AG10803 (cell line): ENCODE measurements at regions not wholly inside any gene's neighbourhood (a gene's known extent, or its start where the extent isn't known, plus 50 kb on each side); places are given as distances from the start of the nearest gene placed in this dataset.

Experiments
- DNase-seq: peaks from one replicate; pipeline ENCODE4 v3.0.0; 2010; ENCODE audit warnings: low read depth
- H3K4me3 ChIP-seq: 2 replicates; pipeline ENCODE4 v1.5.1; 2011; ENCODE audit warnings: mild to moderate bottlenecking, low read length, control low read depth
- TF ChIP-seq, protein P1 (sequence below): conservative IDR thresholded peaks from 2 replicates; pipeline ENCODE4 v1.5.1; 2011; ENCODE audit warnings: mild to moderate bottlenecking, low read length, control low read depth, inconsistent platforms

DNA sequence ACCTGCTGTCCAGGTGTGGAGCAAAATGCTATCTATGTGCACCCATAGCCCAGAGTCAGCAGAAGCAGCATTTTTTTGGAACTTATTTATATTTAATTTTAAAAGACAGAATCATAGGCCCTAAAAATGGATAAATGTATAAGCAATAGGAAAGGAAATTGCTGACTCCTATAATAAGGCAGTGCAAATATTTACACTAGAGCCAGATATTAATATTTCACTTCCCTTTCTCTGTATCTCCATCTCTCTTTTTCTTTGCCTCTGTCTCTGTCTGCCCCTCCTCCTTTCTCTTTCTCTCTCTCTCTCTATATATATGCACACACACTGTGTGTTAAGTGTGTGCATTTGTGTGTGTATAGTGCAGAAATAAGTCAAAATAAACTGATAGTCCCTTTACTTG, 375.6 kb downstream of the SOX11 start:
- no peak for DNase-seq
- TF ChIP-seq, protein P1, sequence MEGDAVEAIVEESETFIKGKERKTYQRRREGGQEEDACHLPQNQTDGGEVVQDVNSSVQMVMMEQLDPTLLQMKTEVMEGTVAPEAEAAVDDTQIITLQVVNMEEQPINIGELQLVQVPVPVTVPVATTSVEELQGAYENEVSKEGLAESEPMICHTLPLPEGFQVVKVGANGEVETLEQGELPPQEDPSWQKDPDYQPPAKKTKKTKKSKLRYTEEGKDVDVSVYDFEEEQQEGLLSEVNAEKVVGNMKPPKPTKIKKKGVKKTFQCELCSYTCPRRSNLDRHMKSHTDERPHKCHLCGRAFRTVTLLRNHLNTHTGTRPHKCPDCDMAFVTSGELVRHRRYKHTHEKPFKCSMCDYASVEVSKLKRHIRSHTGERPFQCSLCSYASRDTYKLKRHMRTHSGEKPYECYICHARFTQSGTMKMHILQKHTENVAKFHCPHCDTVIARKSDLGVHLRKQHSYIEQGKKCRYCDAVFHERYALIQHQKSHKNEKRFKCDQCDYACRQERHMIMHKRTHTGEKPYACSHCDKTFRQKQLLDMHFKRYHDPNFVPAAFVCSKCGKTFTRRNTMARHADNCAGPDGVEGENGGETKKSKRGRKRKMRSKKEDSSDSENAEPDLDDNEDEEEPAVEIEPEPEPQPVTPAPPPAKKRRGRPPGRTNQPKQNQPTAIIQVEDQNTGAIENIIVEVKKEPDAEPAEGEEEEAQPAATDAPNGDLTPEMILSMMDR, result no peak
- no peak overlapping the region for H3K4me3 ChIP-seq

DNA sequence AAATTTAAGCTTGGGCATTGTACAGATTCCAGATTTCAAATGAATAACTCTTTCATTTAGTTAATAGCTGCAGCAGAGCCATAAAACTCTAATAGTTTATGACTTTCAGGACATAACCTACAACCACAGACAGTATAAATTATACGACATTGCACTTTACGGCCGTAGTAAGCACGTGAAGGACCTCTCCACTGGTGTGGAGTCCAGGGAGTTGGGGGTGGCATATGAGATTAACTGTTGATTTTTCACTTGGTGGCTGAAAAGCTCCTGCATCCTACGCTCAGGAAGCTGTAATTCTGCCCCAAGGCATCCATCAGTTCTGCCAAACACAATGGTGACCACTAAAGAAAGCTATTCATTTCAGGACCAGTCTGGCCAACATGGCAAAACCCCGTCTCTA, 376.2 kb downstream of the SOX11 start:
- TF ChIP-seq, protein P1, result no peak
- no peak overlapping the region for H3K4me3 ChIP-seq
- DNase-seq, result no peak

DNA sequence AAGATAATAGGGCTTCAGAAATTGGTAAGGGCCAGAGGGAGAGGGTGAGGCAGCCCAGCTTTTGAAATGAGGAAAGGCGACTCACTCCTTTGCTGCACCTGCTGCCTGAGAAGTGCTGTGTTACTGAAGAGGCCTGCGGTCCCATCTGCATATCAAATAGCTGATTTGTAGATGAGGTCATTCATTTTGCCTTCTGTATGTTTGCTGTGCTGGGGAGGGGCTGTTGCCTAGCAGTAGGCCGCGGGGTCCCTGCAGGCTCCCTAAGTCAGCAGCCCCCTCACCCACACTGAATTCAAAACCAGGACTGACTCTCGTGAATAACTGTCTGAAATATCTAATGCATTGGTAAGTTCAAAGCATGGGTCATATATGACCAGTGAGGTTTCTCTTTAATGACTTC, 377.2 kb downstream of the SOX11 start:
- H3K4me3 ChIP-seq, result no peak overlapping the region
- TF ChIP-seq, protein P1, result no peak
- DNase-seq, result no peak

DNA sequence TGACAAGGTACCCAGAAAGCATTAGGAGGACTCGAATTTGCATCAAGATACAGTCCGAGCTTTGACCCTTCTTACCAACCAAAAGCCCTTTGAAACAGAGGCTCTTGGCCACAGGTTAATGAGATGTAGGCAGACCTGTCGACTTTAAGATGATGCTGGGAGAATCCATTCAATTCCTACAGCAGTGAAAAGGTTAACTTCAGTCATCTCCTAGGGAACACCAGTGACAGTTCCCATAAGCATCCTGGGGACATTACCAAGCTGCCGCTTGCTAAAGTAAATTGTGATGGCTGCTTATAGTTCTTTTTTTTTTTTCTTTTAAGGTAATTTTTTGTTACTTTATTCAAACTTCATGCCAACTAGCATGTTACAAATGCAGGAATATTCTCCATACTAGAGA, 379.3 kb downstream of the SOX11 start:
- TF ChIP-seq, protein P1, result no peak
- no peak for DNase-seq

DNA sequence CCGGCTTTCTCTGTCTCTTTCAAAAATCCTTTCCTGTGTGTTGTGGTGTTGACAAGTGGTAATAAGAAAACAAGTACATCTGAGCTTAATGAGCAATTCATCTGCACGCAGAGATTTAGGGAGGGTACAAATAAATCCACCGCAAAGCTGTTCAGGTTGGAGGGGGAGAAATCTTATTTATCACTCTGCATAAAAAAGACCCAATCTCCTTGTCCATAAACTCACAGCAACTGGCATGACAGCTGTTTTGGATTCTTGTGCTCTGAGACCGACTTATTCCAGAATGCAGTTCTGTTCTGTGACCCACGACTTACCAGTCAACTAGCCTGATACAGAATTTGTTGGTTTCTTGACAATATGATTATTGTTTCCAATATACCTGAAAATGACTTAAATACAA, 380.1 kb downstream of the SOX11 start:
- TF ChIP-seq, protein P1, result no peak
- H3K4me3 ChIP-seq, result no peak overlapping the region
- no peak for DNase-seq

More for the DNA sequence above, 379.3 kb downstream of the SOX11 start:
- H3K4me3 ChIP-seq, result no peak overlapping the region

DNA sequence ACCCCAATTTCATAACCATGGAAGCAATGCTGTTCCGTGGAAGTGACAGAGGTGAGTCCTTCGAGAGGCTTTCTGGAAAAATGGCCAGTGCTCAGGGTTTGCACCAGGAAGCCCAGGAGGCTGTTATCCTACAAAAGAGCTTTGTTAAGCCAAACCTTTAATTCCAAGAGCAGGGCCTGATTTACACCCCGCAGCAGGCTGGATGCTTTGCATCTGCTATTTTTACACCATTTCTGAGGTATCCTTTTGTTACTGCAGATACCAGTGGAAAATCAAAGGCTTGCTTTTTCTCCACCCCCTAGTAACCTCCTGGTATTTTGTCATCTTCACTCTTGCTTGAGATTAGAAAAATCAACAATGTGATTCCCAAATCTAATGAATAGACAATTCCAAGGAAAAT, 380.6 kb downstream of the SOX11 start:
- TF ChIP-seq, protein P1, result no peak
- no peak overlapping the region for H3K4me3 ChIP-seq
- no peak for DNase-seq

DNA sequence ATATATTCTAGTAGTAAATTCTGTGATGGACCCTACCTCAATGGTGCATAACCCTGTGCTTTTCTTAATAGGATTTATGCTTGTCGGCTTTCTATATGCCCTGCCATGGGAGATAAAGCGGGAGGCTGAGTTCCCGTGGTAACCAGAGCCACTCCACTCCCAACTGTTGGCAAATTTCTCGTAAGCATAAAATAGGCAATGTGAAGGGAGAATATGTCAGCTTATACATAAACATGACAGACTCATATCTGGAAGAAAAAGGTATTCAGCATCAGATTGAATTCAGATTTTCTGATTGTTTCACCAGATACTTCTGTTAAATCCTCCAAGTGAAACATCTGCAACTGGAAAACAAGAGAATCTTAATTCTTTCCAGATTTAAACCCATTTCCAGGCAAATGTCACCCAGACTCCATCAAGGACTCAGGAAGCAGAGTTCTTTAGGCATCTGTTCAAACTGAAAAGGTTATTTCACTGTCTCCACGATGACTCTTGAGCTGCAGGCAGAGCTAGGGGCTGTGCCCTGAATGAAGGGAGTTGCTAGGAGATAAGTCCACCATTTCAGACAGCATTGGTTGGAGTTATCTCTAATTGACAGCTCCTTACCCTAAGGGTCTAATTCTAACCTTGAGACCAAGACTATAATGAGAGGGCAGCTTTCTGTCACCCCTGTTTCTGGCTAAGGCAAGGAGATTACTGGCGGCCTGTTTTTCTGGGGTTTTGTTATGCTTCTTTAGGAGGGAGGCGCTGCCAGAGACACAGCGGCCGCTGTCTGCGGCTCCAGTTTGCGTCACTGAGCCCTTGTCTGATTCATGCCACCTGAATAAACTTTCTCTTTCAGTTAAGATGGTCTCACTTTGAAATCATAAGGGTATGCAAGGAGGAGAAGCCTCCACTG, 381.3 kb downstream of the SOX11 start:
- H3K4me3 ChIP-seq, result no peak overlapping the region
- no peak for DNase-seq
- TF ChIP-seq, protein P1, result no peak
